SIG-M5 treated with dmso at 0.1 percent for 504 hours (cell line): ENCODE measurements at regions not wholly inside any gene's neighbourhood (a gene's known extent, or its start where the extent isn't known, plus 50 kb on each side); places are given as distances from the start of the nearest gene placed in this dataset.
"Not testable (repeated sequence)": the region's sequence is repeated elsewhere in the genome, so short reads cannot be mapped to it uniquely, and the experiment has no call there.

Source experiments
- DNase-seq: peaks from one replicate; lab custom pipeline; 2025; ENCODE audit not compliant: unreplicated experiment; lab: John Stamatoyannopoulos, UW

GRCh38 chr11:56883371-56883987 is 105.2 kb upstream of the OR5AK2 start:
- no peak for DNase-seq

GRCh38 chr11:56876621-56877275 is 112.0 kb upstream of the OR5AK2 start:
- DNase-seq: no peak

- DNase-seq: no peak
Observed at GRCh38 chr11:56855217-56855616, 106.7 kb upstream of the OR9G4 start.

- DNase-seq: no peak
Observed at GRCh38 chr11:56852131-56852530, 103.6 kb upstream of the OR9G4 start.

- DNase-seq: no peak
Observed at GRCh38 chr11:56849852-56850251, 101.4 kb upstream of the OR9G4 start.

- no peak for DNase-seq
Observed at GRCh38 chr11:56849250-56849649, 100.8 kb upstream of the OR9G4 start.

- DNase-seq: no peak
Observed at GRCh38 chr11:56848141-56848809, 99.8 kb upstream of the OR9G4 start.

- no peak for DNase-seq
Observed at GRCh38 chr11:56846631-56847576, 98.4 kb upstream of the OR9G4 start.

GRCh38 chr11:56845121-56845732 is 96.7 kb upstream of the OR9G4 start:
- no peak for DNase-seq

- DNase-seq: no peak
Observed at GRCh38 chr11:56843816-56844215, 95.3 kb upstream of the OR9G4 start.

GRCh38 chr11:56842814-56843794 is 94.6 kb upstream of the OR9G4 start:
- DNase-seq: no peak

- peak; percentile 39 for DNase-seq
Observed at GRCh38 chr11:56841210-56841810, 92.8 kb upstream of the OR9G4 start.

- DNase-seq: not testable (repeated sequence)
Observed at GRCh38 chr11:56827357-56827756, 78.9 kb upstream of the OR9G4 start.

- no peak for DNase-seq
Observed at GRCh38 chr11:56819916-56820315, 71.4 kb upstream of the OR9G4 start.

GRCh38 chr11:56817661-56818060 is 69.2 kb upstream of the OR9G4 start:
- DNase-seq: no peak

- DNase-seq: no peak
Observed at GRCh38 chr11:56816259-56816658, 67.8 kb upstream of the OR9G4 start.

- DNase-seq: no peak
Observed at GRCh38 chr11:56808326-56808725, 59.8 kb upstream of the OR9G4 start.

GRCh38 chr11:56799691-56800210 is 51.3 kb upstream of the OR9G4 start:
- DNase-seq: no peak
